ENCODE measurements at regions not wholly inside any gene's neighbourhood (a gene's known extent, or its start where the extent isn't known, plus 50 kb on each side); places are given as distances from the start of the nearest gene placed in this dataset.

DNA sequence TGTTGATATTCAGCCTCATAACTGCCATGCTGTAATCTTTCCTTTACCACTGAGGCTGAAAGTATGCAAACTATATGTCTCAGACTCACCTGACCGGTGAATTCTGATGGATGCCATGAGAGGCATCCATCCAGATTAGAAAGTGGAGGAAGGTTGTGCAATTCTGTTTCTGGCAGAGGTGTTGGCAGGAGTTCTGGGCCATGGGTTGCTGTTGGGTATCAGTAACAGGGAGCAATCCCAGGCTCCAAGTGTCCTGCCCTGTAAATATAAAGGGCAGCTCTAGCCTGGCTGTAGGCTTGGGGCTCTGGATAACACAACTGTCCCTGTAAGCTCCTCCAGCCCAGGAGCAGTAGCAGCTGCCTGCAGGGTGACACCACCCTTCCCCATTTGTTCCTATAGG, 77.4 kb upstream of the ABCC4 start:
- TF ChIP-seq, protein P1, sequence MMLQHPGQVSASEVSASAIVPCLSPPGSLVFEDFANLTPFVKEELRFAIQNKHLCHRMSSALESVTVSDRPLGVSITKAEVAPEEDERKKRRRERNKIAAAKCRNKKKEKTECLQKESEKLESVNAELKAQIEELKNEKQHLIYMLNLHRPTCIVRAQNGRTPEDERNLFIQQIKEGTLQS (CRISPR knock-in tag; conservative IDR thresholded peaks at IDR 0.05): no peak
- TF ChIP-seq, protein P2, sequence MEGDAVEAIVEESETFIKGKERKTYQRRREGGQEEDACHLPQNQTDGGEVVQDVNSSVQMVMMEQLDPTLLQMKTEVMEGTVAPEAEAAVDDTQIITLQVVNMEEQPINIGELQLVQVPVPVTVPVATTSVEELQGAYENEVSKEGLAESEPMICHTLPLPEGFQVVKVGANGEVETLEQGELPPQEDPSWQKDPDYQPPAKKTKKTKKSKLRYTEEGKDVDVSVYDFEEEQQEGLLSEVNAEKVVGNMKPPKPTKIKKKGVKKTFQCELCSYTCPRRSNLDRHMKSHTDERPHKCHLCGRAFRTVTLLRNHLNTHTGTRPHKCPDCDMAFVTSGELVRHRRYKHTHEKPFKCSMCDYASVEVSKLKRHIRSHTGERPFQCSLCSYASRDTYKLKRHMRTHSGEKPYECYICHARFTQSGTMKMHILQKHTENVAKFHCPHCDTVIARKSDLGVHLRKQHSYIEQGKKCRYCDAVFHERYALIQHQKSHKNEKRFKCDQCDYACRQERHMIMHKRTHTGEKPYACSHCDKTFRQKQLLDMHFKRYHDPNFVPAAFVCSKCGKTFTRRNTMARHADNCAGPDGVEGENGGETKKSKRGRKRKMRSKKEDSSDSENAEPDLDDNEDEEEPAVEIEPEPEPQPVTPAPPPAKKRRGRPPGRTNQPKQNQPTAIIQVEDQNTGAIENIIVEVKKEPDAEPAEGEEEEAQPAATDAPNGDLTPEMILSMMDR (IDR thresholded peaks at IDR 0.05): no peak
- TF ChIP-seq, protein P3, sequence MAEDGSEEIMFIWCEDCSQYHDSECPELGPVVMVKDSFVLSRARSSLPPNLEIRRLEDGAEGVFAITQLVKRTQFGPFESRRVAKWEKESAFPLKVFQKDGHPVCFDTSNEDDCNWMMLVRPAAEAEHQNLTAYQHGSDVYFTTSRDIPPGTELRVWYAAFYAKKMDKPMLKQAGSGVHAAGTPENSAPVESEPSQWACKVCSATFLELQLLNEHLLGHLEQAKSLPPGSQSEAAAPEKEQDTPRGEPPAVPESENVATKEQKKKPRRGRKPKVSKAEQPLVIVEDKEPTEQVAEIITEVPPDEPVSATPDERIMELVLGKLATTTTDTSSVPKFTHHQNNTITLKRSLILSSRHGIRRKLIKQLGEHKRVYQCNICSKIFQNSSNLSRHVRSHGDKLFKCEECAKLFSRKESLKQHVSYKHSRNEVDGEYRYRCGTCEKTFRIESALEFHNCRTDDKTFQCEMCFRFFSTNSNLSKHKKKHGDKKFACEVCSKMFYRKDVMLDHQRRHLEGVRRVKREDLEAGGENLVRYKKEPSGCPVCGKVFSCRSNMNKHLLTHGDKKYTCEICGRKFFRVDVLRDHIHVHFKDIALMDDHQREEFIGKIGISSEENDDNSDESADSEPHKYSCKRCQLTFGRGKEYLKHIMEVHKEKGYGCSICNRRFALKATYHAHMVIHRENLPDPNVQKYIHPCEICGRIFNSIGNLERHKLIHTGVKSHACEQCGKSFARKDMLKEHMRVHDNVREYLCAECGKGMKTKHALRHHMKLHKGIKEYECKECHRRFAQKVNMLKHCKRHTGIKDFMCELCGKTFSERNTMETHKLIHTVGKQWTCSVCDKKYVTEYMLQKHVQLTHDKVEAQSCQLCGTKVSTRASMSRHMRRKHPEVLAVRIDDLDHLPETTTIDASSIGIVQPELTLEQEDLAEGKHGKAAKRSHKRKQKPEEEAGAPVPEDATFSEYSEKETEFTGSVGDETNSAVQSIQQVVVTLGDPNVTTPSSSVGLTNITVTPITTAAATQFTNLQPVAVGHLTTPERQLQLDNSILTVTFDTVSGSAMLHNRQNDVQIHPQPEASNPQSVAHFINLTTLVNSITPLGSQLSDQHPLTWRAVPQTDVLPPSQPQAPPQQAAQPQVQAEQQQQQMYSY (CRISPR knock-in tag; IDR thresholded peaks at IDR 0.05): no peak
- no peak for TF ChIP-seq ZNF138 (CRISPR knock-in tag; conservative IDR thresholded peaks at IDR 0.05)
